ENCODE measurements at regions not wholly inside any gene's neighbourhood (a gene's known extent, or its start where the extent isn't known, plus 50 kb on each side); places are given as distances from the start of the nearest gene placed in this dataset.
"Not testable (repeated sequence)": the region's sequence is repeated elsewhere in the genome, so short reads cannot be mapped to it uniquely, and the experiment has no call there.

DNA sequence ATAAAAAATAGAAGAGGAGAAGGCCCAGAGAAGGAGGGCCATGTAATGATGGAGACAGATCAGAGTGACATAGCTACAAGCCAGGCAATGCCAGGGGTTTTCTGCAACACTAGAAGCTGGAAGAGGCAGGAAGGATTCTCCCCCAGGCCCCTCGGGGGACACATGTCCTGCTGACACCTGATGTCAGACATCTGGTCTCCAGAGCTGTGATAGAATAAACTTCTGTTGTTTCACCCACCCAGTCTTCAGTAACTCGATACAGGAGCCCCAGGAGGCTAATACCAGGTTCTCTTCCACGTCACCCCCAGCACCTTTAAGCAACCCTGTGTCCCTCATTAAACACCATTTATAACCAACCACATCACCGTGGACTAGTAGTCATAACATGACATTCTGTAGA lies 94.9 kb downstream of the TMEM130 start:
- no peak for DNase-seq (ENCODE audit: low read depth in 2 of 2)

DNA sequence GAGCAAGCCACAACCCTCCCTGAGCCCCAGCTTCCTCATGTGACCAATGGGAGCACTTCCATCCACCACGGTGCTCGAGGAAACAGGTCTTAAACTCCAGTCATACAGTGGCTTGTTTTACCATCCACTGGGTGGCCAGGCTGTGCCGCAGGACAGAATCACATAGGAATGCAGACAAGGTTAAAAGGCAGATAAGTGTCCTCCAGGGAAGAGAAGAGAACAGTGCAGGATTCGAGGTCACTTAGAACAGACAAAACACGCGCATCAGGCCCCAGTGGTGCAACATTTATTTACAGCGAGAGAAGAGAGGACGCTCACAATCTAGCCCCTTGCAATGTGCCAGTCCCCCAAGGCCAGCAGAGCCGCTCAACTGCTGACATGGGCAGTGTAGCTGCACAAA lies 92.8 kb downstream of the TMEM130 start:
- DNase-seq (ENCODE audit: low read depth in 2 of 2) = no peak

DNA sequence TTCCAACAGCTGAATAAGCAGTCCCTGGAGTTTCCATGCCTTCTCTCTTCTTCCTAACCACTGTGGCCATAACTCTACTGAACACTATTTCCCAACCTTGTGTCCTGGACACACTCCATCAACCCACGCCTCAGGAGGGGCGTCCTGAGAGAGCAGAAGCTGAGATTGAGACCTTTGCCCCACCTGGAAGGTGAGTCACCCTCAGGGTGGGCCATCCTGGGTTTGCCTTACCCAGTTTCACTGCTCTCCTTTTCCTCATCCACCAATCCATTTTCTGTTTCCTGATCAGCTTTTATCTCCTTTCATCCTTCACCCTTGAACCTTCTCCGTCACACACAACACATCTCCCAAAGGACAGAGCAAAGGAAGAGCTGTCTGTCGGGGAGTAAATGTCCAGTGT lies 91.4 kb downstream of the TMEM130 start:
- DNase-seq (ENCODE audit: low read depth in 2 of 2) = no peak

DNA sequence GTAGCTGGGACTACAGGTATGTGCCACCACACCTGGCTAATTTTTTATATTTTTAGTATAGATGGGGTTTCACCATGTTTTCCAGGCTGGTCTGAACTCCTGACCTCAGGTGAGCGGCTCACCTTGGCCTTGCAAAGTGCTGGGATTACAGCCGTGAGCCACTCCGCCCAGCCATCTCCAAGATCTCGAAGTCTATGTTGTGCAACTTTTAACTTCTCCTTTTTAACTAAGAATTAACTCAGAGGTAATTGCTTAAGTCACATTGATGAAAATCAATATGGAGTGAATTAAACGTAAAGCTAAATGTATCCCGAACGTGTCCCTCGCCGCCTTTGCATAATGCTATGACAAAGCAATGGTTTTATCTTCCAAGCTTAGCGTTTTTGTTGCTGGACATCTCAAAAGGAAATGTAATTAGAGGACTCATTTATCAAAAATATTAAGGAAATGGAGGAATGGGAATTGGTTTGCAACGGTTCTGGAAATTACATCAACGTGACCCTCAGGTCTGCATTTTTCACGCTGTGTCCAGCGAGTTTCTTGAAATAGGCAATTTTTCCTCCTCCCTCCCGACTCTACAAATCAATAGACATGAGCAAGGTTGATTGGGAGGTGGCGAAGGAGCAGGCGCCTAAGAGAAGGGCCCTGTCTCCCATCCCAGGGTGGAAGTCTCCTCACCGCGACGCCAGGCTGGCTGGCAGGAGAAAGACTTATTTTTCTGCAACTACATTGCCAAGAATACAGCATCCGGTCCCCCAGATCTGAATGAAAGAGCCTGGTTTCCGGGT lies 89.8 kb downstream of the TMEM130 start:
- no peak for DNase-seq (ENCODE audit: low read depth in 2 of 2)

DNA sequence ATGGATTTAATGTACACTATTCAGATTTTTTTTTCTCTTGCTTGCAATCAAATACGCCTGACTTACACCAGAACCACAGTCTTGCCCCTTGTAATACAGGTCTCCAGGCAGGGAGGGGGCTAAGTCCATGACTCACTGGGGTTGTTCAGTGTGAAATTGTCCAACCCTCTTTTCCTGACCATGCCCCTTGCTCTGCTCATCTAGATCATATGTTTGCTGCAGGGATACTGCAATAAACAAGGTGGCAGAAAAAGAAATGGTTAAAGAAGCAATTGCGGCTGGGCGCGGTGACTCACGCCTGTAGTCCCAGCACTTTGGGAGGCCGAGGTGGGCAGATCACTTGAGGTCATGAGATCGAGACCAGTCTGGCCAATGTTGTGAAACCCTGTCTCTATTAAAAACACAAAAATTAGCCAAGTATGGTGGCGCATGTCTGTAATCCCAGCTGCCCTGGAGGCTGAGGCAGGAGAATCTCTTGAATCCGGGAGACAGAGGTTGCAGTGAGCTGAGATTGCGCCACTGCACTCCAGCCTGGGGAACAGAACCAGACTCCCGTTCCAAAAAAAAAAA lies 85.5 kb downstream of the TMEM130 start:
- DNase-seq (ENCODE audit: low read depth in 2 of 2) = no peak

DNA sequence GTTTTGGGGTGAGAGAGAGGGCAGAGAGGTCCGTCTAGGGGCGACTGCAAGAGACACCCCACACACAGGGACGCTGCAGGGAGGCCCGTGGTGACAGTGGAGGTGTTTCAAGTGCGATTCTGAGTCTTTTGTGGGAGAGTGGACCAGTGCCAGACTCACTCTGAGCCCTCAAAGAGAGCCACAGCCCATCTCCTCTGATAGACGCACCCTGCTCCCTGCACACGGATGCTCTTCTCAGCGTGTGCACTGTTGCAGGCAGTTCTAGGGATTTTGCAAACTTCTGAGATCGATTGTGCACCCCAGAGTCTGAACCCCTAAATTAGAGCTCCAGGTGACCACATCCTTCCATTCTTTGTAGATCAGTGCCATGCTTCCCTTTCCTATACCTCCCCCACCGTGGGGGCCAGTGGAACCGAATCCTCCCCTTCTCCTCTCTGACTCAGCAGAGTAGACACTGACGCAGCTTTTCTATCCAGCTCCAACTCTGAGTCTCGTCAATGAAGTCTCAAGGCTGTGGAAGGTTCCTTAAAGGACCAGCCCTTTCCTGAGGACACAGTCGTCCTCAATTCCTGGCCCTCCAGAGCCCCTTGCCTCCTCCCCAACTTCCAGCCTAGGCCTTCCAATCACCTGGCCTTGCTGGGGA lies 83.8 kb downstream of the TMEM130 start:
- DNase-seq (ENCODE audit: low read depth in 2 of 2) = no peak

DNA sequence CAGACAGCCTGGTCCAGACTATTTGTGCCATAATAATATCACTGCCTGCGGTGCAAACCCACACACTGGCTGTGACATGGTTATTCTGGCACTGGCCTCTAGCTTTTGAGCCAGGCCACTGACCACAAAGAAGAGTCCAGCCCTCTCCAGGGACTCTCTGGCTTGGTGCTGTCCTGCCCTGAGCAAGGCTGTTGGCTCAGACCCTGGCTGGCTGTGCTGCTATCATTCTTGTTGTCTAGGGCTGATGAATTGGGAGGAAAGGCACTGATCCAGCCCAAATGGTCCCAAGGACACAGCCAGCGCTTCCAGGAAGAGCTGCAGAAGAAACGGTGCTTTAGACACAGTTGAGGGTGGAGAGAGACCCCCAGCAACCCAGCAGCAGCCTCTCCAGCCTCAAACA lies 80.8 kb downstream of the TMEM130 start:
- no peak for DNase-seq (ENCODE audit: low read depth in 2 of 2)

DNA sequence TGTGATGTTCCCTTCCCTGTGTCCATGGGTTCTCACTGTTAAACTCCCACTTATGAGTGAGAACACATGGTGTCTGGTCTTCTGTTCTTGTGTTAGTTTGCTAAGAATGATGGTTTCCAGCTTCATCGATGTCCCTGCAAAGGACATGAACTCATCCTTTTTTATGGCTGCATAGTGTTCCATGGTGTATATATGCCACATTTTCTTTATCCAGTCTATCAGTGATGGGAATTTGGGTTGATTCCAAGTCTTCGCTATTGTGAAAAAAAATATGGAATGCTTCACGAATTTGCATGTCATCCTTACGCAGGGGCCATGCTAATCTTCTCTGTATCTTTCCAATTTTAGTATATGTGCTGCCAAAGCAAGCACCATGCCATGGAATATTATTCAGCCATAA lies 75.4 kb downstream of the TMEM130 start:
- DNase-seq (ENCODE audit: low read depth in 2 of 2) = not testable (repeated sequence)

DNA sequence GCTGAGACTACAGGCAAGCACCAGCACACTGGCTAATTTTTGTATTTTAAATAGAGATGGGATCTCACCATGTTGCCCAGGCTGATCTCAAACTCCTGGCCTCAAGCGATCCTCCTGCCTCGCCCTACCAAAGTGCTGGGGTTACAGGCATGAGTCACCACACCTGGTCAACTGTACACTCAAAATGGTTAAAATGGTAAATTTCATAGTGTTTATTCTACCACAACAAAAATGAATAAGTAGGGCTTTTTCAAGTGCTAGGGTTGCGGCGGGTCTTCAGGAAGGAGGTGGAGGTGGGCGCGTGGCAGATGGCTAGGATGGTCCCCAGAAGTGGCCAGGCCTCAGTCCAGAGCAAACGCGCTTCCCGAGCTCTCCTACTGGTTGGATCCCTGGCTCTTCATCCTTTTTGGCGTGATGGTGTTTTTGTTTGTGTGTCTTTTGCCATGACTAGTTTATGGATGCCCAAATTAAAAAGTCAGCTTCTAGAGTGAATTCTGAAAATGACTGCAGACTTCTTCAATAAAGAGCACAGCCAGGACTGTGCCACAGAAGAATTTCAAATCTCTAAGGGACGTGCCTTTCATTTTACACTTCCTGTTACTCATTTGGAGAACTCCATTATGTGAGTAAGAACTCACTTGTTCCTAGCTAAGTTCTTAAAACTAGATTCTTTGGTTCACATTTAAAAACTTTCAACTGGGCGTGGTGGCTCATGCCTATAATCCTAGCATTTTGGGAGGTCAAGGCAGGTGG lies 73.9 kb downstream of the TMEM130 start:
- no peak for DNase-seq (ENCODE audit: low read depth in 2 of 2)

Measured in activated CD8-positive, alpha-beta memory T cell treated with anti-CD3 and anti-CD28 coated beads for 4 hours (primary cell).